HL-60 (cell line): ENCODE measurements at regions not wholly inside any gene's neighbourhood (a gene's known extent, or its start where the extent isn't known, plus 50 kb on each side); places are given as distances from the start of the nearest gene placed in this dataset.

ENCODE experiments used
- DNase-seq, 2 experiments: peaks; one replicate each; pipeline ENCODE4 v3.0.0-alpha.2; 2010 to 2020; ENCODE audit warnings: low read depth in 1 of 2, low spot score in 1 of 2
- H3K27ac ChIP-seq: fragments of 250-450 bp; sonication (Bioruptor Pico); replicated peaks from 2 replicates; pipeline ENCODE4 v1.5.1; 2020; ENCODE audit warnings: mild to moderate bottlenecking, moderate library complexity
- H3K27me3 ChIP-seq: fragments of 250-450 bp; sonication (Bioruptor Pico); 2 replicates; pipeline ENCODE4 v1.5.1; 2021; ENCODE audit warnings: mild to moderate bottlenecking, moderate library complexity; ENCODE audit not compliant: insufficient read depth, poor library complexity, severe bottlenecking
- H3K4me3 ChIP-seq: replicated peaks from 2 replicates; pipeline ENCODE4 v1.5.1; 2011; ENCODE audit warnings: mild to moderate bottlenecking, control low read depth, low read length; ENCODE audit not compliant: insufficient read depth
- GABPA ChIP-seq: IDR thresholded peaks from 2 replicates; pipeline ENCODE4 v1.6.1; 2012; ENCODE audit warnings: low read depth
- POLR2AphosphoS5 ChIP-seq: IDR thresholded peaks from 2 replicates; pipeline ENCODE4 v1.6.1; 2012; ENCODE audit warnings: low read depth
- SPI1 ChIP-seq: IDR thresholded peaks from 2 replicates; pipeline ENCODE4 v1.6.1; 2012; ENCODE audit warnings: low read depth, mild to moderate bottlenecking, borderline replicate concordance
- TF ChIP-seq, protein P1 (sequence below): IDR thresholded peaks from 2 replicates; pipeline ENCODE4 v1.6.1; 2012; ENCODE audit warnings: low read depth; ENCODE audit not compliant: insufficient replicate concordance
- TF ChIP-seq, protein P2 (sequence below): IDR thresholded peaks from one replicate; pipeline ENCODE4 v1.5.1; 2011; ENCODE audit warnings: low read length, control low read depth, inconsistent platforms; ENCODE audit not compliant: insufficient read depth

DNA sequence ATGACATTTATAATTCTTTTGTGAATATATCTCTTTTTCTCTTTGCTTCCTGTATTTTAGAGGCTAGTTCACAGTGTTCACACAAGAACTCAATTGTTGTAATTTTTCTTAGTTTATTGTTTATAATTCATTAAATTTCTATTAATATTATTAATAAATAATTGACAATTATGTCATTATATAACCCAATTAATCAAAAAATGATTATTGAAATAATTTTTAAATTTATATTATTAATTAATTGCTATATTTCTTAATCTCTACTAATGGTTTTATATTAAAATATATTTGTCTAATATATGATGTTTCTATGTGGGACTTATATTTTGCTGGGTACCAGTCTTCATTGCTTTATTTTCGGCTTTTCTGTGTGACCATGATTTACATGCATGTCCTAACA, 618.4 kb downstream of the CDH9 start:
- Histone ChIP-seq H3K27me3 (no peaks in the 10 kb centered on the region), H3K4me3 (no peak overlapping the region), H3K27ac (no peak overlapping the region)
- DNase-seq = no peak
- TF ChIP-seq SPI1 (no peak), GABPA (no peak), POLR2AphosphoS5 (no peak)
- TF ChIP-seq, protein P1, sequence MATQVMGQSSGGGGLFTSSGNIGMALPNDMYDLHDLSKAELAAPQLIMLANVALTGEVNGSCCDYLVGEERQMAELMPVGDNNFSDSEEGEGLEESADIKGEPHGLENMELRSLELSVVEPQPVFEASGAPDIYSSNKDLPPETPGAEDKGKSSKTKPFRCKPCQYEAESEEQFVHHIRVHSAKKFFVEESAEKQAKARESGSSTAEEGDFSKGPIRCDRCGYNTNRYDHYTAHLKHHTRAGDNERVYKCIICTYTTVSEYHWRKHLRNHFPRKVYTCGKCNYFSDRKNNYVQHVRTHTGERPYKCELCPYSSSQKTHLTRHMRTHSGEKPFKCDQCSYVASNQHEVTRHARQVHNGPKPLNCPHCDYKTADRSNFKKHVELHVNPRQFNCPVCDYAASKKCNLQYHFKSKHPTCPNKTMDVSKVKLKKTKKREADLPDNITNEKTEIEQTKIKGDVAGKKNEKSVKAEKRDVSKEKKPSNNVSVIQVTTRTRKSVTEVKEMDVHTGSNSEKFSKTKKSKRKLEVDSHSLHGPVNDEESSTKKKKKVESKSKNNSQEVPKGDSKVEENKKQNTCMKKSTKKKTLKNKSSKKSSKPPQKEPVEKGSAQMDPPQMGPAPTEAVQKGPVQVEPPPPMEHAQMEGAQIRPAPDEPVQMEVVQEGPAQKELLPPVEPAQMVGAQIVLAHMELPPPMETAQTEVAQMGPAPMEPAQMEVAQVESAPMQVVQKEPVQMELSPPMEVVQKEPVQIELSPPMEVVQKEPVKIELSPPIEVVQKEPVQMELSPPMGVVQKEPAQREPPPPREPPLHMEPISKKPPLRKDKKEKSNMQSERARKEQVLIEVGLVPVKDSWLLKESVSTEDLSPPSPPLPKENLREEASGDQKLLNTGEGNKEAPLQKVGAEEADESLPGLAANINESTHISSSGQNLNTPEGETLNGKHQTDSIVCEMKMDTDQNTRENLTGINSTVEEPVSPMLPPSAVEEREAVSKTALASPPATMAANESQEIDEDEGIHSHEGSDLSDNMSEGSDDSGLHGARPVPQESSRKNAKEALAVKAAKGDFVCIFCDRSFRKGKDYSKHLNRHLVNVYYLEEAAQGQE = no peak
- TF ChIP-seq, protein P2, sequence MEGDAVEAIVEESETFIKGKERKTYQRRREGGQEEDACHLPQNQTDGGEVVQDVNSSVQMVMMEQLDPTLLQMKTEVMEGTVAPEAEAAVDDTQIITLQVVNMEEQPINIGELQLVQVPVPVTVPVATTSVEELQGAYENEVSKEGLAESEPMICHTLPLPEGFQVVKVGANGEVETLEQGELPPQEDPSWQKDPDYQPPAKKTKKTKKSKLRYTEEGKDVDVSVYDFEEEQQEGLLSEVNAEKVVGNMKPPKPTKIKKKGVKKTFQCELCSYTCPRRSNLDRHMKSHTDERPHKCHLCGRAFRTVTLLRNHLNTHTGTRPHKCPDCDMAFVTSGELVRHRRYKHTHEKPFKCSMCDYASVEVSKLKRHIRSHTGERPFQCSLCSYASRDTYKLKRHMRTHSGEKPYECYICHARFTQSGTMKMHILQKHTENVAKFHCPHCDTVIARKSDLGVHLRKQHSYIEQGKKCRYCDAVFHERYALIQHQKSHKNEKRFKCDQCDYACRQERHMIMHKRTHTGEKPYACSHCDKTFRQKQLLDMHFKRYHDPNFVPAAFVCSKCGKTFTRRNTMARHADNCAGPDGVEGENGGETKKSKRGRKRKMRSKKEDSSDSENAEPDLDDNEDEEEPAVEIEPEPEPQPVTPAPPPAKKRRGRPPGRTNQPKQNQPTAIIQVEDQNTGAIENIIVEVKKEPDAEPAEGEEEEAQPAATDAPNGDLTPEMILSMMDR = no peak

DNA sequence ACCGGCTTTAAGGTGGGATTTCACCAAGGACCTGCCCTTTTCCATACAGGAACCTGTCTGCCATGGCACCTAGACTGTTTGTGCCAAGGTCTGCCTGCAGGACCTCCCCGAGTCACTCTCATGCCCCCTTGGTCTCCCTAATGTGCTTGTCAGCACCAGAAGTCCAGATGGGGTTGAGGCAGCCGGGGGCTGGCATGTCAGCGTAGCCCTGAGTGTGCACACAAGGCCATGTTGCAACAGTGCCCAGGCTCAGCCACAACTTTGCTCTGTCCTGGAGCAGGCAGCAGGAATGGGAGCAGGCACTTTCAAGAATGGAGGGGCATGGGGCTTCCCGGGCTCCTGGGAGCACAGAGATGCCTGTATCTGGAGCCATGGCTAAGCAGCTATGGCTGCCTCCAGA, 621.5 kb downstream of the CDH9 start:
- DNase-seq = no peak
- H3K27ac ChIP-seq = no peak overlapping the region
- no peak overlapping the region for H3K4me3 ChIP-seq
- H3K27me3 ChIP-seq = no peaks in the 10 kb centered on the region
- TF ChIP-seq, protein P1 = no peak
- TF ChIP-seq GABPA = no peak
- TF ChIP-seq, protein P2 = no peak
- TF ChIP-seq SPI1 = no peak
- TF ChIP-seq POLR2AphosphoS5 = no peak

DNA sequence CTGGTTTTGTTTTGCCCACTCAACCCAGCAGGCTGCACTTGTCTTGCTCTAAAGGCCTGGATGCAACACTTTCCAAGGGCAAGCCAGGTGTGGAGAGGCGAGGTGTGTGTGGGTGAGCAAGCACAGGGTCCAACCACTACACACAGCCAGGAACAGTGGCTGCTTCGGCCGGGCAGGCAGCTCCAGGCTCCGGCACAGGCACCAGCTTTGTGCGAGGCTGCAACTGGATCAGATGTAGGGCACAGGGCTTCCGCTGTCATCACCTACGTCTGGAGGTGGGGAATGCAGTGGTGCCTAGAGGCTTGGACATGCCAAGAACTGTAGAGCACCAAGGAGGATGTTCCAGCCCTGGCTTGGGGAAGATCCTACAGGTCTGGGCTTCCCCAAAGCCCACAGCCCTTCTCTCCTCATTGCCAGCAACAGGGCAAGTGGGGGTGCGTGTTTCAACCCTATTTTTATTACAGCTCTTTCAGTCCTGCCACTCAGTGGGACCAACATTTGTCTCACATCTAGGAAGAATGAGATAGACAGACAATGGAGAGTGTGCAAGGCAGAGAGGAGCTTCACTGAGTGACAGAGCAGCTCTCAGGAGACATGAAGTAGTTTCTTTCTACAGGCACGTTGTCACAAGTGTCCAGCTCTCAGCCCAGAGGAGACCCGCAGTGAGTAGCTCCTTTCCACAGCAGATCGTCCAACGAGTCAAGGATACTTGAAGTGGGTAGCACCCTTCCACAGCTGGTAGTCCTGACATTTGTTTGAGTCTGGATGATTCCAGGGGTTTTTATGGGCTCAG, 622.2 kb downstream of the CDH9 start:
- TF ChIP-seq, protein P1 = no peak
- TF ChIP-seq GABPA (no peak), POLR2AphosphoS5 (no peak), SPI1 (no peak)
- TF ChIP-seq, protein P2 = no peak
- Histone ChIP-seq H3K4me3 (no peak overlapping the region), H3K27ac (no peak overlapping the region), H3K27me3 (no peaks in the 10 kb centered on the region)
- no peak for DNase-seq
